ENCODE measurements at regions not wholly inside any gene's neighbourhood (a gene's known extent, or its start where the extent isn't known, plus 50 kb on each side); places are given as distances from the start of the nearest gene placed in this dataset.

GRCh38 chr6:133807501-133807900, 81.4 kb upstream of the TCF21 start:
- ATAC-seq (ENCODE audit: low read depth) (no peak), DNase-seq (no peak)
- ChIA-PET POLR2A (ENCODE audit: unreplicated experiment) (no interaction called here), CTCF (no interaction called here)
- Histone ChIP-seq H3K23ac (ENCODE audit: low read depth, low read length) (no peak overlapping the region), H3K9me1 (ENCODE audit: insufficient read depth, low read length) (no peaks in the 10 kb centered on the region), H3K36me3 (ENCODE audit: control insufficient read depth, insufficient read depth, low read length) (no peaks in the 10 kb centered on the region), H3K27me3 (ENCODE audit: control insufficient read depth, insufficient read depth, low read length) (no peaks in the 10 kb centered on the region), H3K27ac (ENCODE audit: insufficient read depth, low read length) (no peak overlapping the region), H3K4me3 (ENCODE audit: insufficient read depth, low read depth, low read length) (no peak overlapping the region), H4K8ac (ENCODE audit: low read depth in 2 of 2, low read length in 2 of 2) (no peak overlapping the region), H3K4me1 (ENCODE audit: control insufficient read depth, insufficient read depth, low read length) (no peaks in the 10 kb centered on the region), H3K18ac (ENCODE audit: low read depth, low read length) (no peak overlapping the region), H3K56ac (ENCODE audit: extremely low read depth, insufficient read depth, low read length) (no peak overlapping the region), H3K9me3 (ENCODE audit: control insufficient read depth, insufficient read depth, low read length) (no peaks in the 10 kb centered on the region), H4K91ac (ENCODE audit: insufficient read depth, low read depth, low read length) (no peak overlapping the region), H2BK20ac (ENCODE audit: low read depth, low read length) (no peak overlapping the region), H3K9ac (ENCODE audit: low read depth, low read length) (no peak overlapping the region), H2AK5ac (ENCODE audit: low read depth, low read length) (no peak overlapping the region), H4K20me1 (ENCODE audit: insufficient read depth, low read length) (no peaks in the 10 kb centered on the region), H2BK15ac (ENCODE audit: low read depth, low read length) (no peak overlapping the region), H2AFZ (replicated peaks; ENCODE audit: low read length, poor library complexity) (no peak overlapping the region), H4K5ac (ENCODE audit: low read depth, low read length) (no peak overlapping the region), H3K4me2 (ENCODE audit: low read depth, low read length) (no peak overlapping the region), H3K79me1 (ENCODE audit: low read depth in 1 of 2, low read length in 2 of 2) (no peaks in the 10 kb centered on the region), H3K14ac (replicated peaks; ENCODE audit: low read depth, low read length) (no peak overlapping the region), H2BK5ac (ENCODE audit: low read depth, low read length, poor library complexity, severe bottlenecking) (no peak overlapping the region), H3K4ac (ENCODE audit: low read depth, low read length) (no peak overlapping the region), H2BK120ac (ENCODE audit: low read depth, low read length) (no peak overlapping the region), H2AK9ac (replicated peaks; ENCODE audit: low read depth, low read length, poor library complexity) (no peak overlapping the region)
- dilution Hi-C loops (cut with HindIII; ENCODE audit: low sequenced_read_pairs, unreplicated experiment) (no loop called here), in situ Hi-C loops (cut with MboI; ENCODE audit: low sequenced_read_pairs) (no loop called here), intact Hi-C loops (cut with micrococcal nuclease) (no loop called here)
- no TSS peak for BruUV-seq (replicated peaks)
- TF ChIP-seq MXI1 (IDR thresholded peaks at IDR 0.05; ENCODE audit: borderline replicate concordance, low read depth, low read length) (no peak), MAZ (IDR thresholded peaks at IDR 0.05; ENCODE audit: borderline replicate concordance, low read depth, low read length) (no peak), CEBPB (IDR thresholded peaks at IDR 0.05; ENCODE audit: low read depth, low read length) (no peak), BHLHE40 (IDR thresholded peaks at IDR 0.05; ENCODE audit: low read depth, low read length) (no peak), RCOR1 (IDR thresholded peaks at IDR 0.05; ENCODE audit: insufficient replicate concordance, low read length) (no peak), POLR2A (IDR thresholded peaks at IDR 0.05; ENCODE audit: low read depth, low read length) (no peak), RAD21 (IDR thresholded peaks at IDR 0.05; ENCODE audit: low read length) (no peak), ELK1 (IDR thresholded peaks at IDR 0.05; ENCODE audit: borderline replicate concordance, low read depth, low read length) (no peak), USF2 (IDR thresholded peaks at IDR 0.05; ENCODE audit: low read depth, low read length) (no peak), FOS (IDR thresholded peaks at IDR 0.05; ENCODE audit: low read depth, low read length) (no peak), SMC3 (IDR thresholded peaks at IDR 0.05; ENCODE audit: low read depth, low read length) (no peak), MAFK (IDR thresholded peaks at IDR 0.05; ENCODE audit: low read depth, low read length) (no peak), CHD1 (IDR thresholded peaks at IDR 0.05; ENCODE audit: low read depth, low read length) (no peak), CTCF (conservative IDR thresholded peaks at IDR 0.05; ENCODE audit: low read depth, low read length) (no peak), NFE2L2 (IDR thresholded peaks at IDR 0.05; ENCODE audit: low read depth, low read length) (no peak), RFX5 (IDR thresholded peaks at IDR 0.05; ENCODE audit: low read depth, low read length) (no peak)
- no CpG with 5 or more reads among the region's 1 CpG for WGBS, 2 experiments (ENCODE audit: extremely low coverage in 2 of 2, insufficient read length in 1 of 2)

Measured in IMR-90 (cell line).